Nephron progenitor cell (in vitro differentiated cells): ENCODE measurements at regions not wholly inside any gene's neighbourhood (a gene's known extent, or its start where the extent isn't known, plus 50 kb on each side); places are given as distances from the start of the nearest gene placed in this dataset.

Experiments
- DNase-seq: peaks from one replicate; pipeline ENCODE4 v3.0.0; 2021
- H3K27ac Mint-ChIP-seq: 2 replicates; pipeline ENCODE4 v1.8.0; 2021; ENCODE audit warnings: mild to moderate bottlenecking, moderate library complexity, mixed read lengths
- H3K27me3 Mint-ChIP-seq: 2 replicates; pipeline ENCODE4 v1.8.0; 2021; ENCODE audit warnings: mild to moderate bottlenecking, low read depth, mixed read lengths; ENCODE audit not compliant: poor library complexity
- H3K36me3 Mint-ChIP-seq: 2 replicates; pipeline ENCODE4 v1.8.0; 2021; ENCODE audit warnings: low read depth, mixed read lengths
- H3K4me1 Mint-ChIP-seq: 2 replicates; pipeline ENCODE4 v1.8.0; 2021; ENCODE audit warnings: mixed read lengths
- H3K4me3 Mint-ChIP-seq: 2 replicates; pipeline ENCODE4 v1.8.0; 2021; ENCODE audit warnings: mild to moderate bottlenecking, moderate library complexity, mixed read lengths
- H3K9me3 Mint-ChIP-seq: 2 replicates; pipeline ENCODE4 v1.8.0; 2021; ENCODE audit warnings: mild to moderate bottlenecking, moderate library complexity, mixed read lengths
- TF ChIP-seq, protein P1 (sequence below): fragments of 200-600 bp; sonication (generic); IDR thresholded peaks from 2 replicates; pipeline ENCODE4 v1.5.0; 2021; ENCODE audit warnings: antibody characterized with exemption

- TF ChIP-seq, protein P1, sequence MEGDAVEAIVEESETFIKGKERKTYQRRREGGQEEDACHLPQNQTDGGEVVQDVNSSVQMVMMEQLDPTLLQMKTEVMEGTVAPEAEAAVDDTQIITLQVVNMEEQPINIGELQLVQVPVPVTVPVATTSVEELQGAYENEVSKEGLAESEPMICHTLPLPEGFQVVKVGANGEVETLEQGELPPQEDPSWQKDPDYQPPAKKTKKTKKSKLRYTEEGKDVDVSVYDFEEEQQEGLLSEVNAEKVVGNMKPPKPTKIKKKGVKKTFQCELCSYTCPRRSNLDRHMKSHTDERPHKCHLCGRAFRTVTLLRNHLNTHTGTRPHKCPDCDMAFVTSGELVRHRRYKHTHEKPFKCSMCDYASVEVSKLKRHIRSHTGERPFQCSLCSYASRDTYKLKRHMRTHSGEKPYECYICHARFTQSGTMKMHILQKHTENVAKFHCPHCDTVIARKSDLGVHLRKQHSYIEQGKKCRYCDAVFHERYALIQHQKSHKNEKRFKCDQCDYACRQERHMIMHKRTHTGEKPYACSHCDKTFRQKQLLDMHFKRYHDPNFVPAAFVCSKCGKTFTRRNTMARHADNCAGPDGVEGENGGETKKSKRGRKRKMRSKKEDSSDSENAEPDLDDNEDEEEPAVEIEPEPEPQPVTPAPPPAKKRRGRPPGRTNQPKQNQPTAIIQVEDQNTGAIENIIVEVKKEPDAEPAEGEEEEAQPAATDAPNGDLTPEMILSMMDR, result no peak
- Mint-ChIP-seq H3K9me3 (peaks cover 22% of the 10 kb centered on the region), H3K27ac (peak overlapping the region; percentile 73), H3K4me3 (no peak overlapping the region), H3K36me3 (no peaks in the 10 kb centered on the region), H3K4me1 (peaks cover 62% of the 10 kb centered on the region), H3K27me3 (no peaks in the 10 kb centered on the region)
- no peak for DNase-seq
Measured at GRCh38 chr10:29957236-29957635, 102.2 kb downstream of the JCAD start.

GRCh38 chr10:29956335-29956924 is 103.0 kb downstream of the JCAD start:
- Mint-ChIP-seq H3K27me3 (no peaks in the 10 kb centered on the region), H3K36me3 (no peaks in the 10 kb centered on the region), H3K4me3 (no peak overlapping the region), H3K4me1 (peaks cover 62% of the 10 kb centered on the region), H3K27ac (no peak overlapping the region), H3K9me3 (peaks cover 22% of the 10 kb centered on the region)
- TF ChIP-seq, protein P1, result no peak
- no peak for DNase-seq

DNA sequence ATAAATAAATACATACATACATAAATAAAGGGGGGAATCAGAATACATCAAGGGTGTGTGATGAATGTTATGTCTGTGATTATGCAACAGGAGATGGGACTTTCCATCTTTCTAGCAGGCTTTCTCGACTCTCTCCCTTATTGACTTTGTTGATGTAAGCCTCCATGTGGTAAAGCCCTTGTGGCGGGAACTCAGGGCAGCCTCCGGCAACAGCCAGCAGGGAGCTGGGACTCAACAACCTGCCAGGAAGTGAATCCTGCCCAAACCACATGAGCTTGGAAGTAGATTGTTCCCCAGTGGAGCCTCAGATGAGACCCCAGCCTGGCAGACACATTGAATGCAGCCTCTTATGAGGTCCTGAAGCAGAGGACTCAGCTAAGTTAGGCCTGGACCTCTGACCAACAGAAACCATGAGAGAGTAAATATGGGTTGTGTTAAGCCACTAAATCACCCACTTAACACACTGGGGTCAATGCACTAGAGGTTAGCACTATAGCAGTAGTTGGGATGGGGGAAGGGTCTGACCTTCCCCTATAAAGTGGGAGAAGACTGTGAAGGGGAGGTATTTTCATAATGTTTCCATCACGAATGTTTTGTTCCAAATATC is 104.0 kb downstream of the JCAD start:
- Mint-ChIP-seq H3K9me3 (peaks cover 22% of the 10 kb centered on the region), H3K4me3 (no peak overlapping the region), H3K36me3 (no peaks in the 10 kb centered on the region), H3K27ac (no peak overlapping the region), H3K4me1 (peaks cover 61% of the 10 kb centered on the region), H3K27me3 (no peaks in the 10 kb centered on the region)
- TF ChIP-seq, protein P1, result no peak
- DNase-seq, result no peak

- DNase-seq, result no peak
- Mint-ChIP-seq H3K4me3 (no peak overlapping the region), H3K9me3 (peaks cover 14% of the 10 kb centered on the region), H3K36me3 (no peaks in the 10 kb centered on the region), H3K4me1 (peaks cover 42% of the 10 kb centered on the region), H3K27me3 (peaks cover 6% of the 10 kb centered on the region), H3K27ac (no peak overlapping the region)
- TF ChIP-seq, protein P1, result no peak
Measured at GRCh38 chr10:29951441-29951931, 107.9 kb downstream of the JCAD start.

- Mint-ChIP-seq H3K27me3 (peaks cover 8% of the 10 kb centered on the region), H3K36me3 (no peaks in the 10 kb centered on the region), H3K4me3 (no peak overlapping the region), H3K9me3 (peaks cover 3% of the 10 kb centered on the region), H3K4me1 (peaks cover 36% of the 10 kb centered on the region), H3K27ac (no peak overlapping the region)
- no peak for DNase-seq
- TF ChIP-seq, protein P1, result no peak
Measured at GRCh38 chr10:29950391-29950790, 109.0 kb downstream of the JCAD start.
